ENCODE measurements at regions not wholly inside any gene's neighbourhood (a gene's known extent, or its start where the extent isn't known, plus 50 kb on each side); places are given as distances from the start of the nearest gene placed in this dataset.

DNA sequence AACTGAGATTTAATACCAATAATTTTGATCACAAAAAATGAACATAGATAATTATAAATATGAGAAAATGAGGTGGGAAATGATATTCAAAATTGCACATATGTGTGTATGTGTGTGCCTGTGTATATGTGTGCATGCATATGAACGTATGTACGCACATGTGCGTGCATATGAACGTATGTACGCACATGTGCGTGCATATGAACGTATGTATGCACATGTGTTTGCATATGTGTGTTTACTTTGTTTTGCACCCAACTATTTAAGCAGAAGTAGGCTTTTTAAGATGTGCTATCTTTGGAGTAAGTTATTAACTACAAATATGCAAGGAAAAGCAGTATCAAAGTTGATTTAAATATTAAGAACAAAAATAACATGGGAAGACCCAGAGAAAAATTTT lies 484.3 kb downstream of the EPHA4 start:
- TF ChIP-seq, protein P1, sequence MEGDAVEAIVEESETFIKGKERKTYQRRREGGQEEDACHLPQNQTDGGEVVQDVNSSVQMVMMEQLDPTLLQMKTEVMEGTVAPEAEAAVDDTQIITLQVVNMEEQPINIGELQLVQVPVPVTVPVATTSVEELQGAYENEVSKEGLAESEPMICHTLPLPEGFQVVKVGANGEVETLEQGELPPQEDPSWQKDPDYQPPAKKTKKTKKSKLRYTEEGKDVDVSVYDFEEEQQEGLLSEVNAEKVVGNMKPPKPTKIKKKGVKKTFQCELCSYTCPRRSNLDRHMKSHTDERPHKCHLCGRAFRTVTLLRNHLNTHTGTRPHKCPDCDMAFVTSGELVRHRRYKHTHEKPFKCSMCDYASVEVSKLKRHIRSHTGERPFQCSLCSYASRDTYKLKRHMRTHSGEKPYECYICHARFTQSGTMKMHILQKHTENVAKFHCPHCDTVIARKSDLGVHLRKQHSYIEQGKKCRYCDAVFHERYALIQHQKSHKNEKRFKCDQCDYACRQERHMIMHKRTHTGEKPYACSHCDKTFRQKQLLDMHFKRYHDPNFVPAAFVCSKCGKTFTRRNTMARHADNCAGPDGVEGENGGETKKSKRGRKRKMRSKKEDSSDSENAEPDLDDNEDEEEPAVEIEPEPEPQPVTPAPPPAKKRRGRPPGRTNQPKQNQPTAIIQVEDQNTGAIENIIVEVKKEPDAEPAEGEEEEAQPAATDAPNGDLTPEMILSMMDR (IDR thresholded peaks at IDR 0.05; ENCODE audit: low read depth, low read length, missing control alignments) = no peak
- DNase-seq (ENCODE audit: low read depth) = no peak
- H3K4me3 ChIP-seq (ENCODE audit: low read depth, low read length) = no peak overlapping the region

GRCh38 chr2:221088506-221088905 lies 483.6 kb downstream of the EPHA4 start:
- TF ChIP-seq, protein P1 (IDR thresholded peaks at IDR 0.05; ENCODE audit: low read depth, low read length, missing control alignments) = no peak
- H3K4me3 ChIP-seq (ENCODE audit: low read depth, low read length) = no peak overlapping the region
- no peak for DNase-seq (ENCODE audit: low read depth)

- TF ChIP-seq, protein P1 (IDR thresholded peaks at IDR 0.05; ENCODE audit: low read depth, low read length, missing control alignments) = no peak
- no peak overlapping the region for H3K4me3 ChIP-seq (ENCODE audit: low read depth, low read length)
- DNase-seq (ENCODE audit: low read depth) = no peak
Observed at GRCh38 chr2:221095356-221095755, 476.7 kb downstream of the EPHA4 start.

DNA sequence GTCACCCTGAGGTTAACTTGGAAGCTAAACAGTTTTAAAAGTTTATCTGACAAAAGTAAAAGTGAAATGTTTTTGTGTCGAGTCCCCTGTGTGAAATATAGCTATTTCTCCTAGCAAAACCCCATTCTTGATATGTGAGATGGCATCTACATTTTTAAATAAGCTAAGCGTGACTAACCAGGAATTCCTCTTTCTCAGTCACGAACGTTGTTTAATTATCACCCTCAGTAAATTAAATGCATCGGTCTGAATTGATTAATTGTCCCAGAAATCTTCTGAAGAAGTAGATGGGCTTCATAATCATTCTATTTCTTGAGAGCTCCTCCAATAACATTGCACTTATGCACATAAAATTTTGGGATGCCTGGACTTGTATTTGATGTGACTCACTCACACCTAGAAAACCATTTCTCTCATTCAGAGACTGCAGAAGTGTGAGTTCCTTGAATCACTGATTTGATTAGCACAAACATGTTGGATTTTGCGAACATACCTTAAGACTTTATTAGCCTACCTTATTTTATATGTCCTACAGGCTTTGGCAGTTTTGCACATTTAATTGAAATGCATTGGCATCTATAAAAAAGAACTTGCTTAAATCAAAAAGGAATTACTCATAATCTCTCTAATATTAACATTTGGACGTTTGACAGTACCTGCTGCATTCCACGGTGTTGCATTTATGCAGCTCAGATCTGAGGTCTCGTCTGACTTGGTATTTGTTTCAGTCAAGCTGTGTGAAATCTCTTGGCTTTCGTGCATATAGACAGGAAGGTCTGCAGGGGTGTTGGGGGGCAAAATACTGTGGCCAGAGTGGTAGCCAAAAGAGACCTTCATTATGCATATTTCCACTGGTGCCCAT lies 475.2 kb downstream of the EPHA4 start:
- no peak overlapping the region for H3K4me3 ChIP-seq (ENCODE audit: low read depth, low read length)
- no peak for DNase-seq (ENCODE audit: low read depth)
- TF ChIP-seq, protein P1 (IDR thresholded peaks at IDR 0.05; ENCODE audit: low read depth, low read length, missing control alignments) = no peak

- no peak overlapping the region for H3K4me3 ChIP-seq (ENCODE audit: low read depth, low read length)
- no peak for DNase-seq (ENCODE audit: low read depth)
- TF ChIP-seq, protein P1 (IDR thresholded peaks at IDR 0.05; ENCODE audit: low read depth, low read length, missing control alignments) = no peak
Observed at GRCh38 chr2:221097568-221097915, 474.6 kb downstream of the EPHA4 start.

GRCh38 chr2:221097949-221098348 lies 474.2 kb downstream of the EPHA4 start:
- H3K4me3 ChIP-seq (ENCODE audit: low read depth, low read length) = no peak overlapping the region
- TF ChIP-seq, protein P1 (IDR thresholded peaks at IDR 0.05; ENCODE audit: low read depth, low read length, missing control alignments) = no peak
- DNase-seq (ENCODE audit: low read depth) = no peak
